Epithelial cell of esophagus (primary cell): ENCODE measurements at regions not wholly inside any gene's neighbourhood (a gene's known extent, or its start where the extent isn't known, plus 50 kb on each side); places are given as distances from the start of the nearest gene placed in this dataset.
"Not testable (repeated sequence)": the region's sequence is repeated elsewhere in the genome, so short reads cannot be mapped to it uniquely, and the experiment has no call there.

Source experiments
- DNase-seq: peaks from one replicate; pipeline ENCODE4 v3.0.0; 2010; ENCODE audit warnings: low read depth
- H3K4me3 ChIP-seq: 2 replicates; pipeline ENCODE4 v1.5.1; 2011; ENCODE audit warnings: mild to moderate bottlenecking, low read length, control low read depth
- CTCF ChIP-seq: IDR thresholded peaks from 2 replicates; pipeline ENCODE4 v1.5.1; 2011; ENCODE audit warnings: low read depth, mild to moderate bottlenecking, low read length, control low read depth, inconsistent platforms; ENCODE audit not compliant: insufficient read depth; ENCODE audit errors: missing control alignments

- DNase-seq, result no peak
- H3K4me3 ChIP-seq, result no peak overlapping the region
- TF ChIP-seq CTCF, result no peak
Measured at GRCh38 chr14:22492622-22493542, 96.1 kb downstream of the DAD1 start.

GRCh38 chr14:22491683-22492621 lies 97.1 kb downstream of the DAD1 start:
- no peak for TF ChIP-seq CTCF
- H3K4me3 ChIP-seq, result no peak overlapping the region
- no peak for DNase-seq

GRCh38 chr14:22491053-22491452 lies 98.0 kb downstream of the DAD1 start:
- not testable (repeated sequence) for DNase-seq, H3K4me3 ChIP-seq

- no peak for DNase-seq
- TF ChIP-seq CTCF, result no peak
- no peak overlapping the region for H3K4me3 ChIP-seq
Measured at GRCh38 chr14:22489957-22490950, 98.8 kb downstream of the DAD1 start.

- DNase-seq, result no peak
- no peak overlapping the region for H3K4me3 ChIP-seq
- TF ChIP-seq CTCF, result no peak
Measured at GRCh38 chr14:22489244-22489545, 99.8 kb downstream of the DAD1 start.

- no peak for DNase-seq
- TF ChIP-seq CTCF, result no peak
- no peak overlapping the region for H3K4me3 ChIP-seq
Measured at GRCh38 chr14:22488522-22489243, 100.3 kb downstream of the DAD1 start.
